ENCODE measurements at regions not wholly inside any gene's neighbourhood (a gene's known extent, or its start where the extent isn't known, plus 50 kb on each side); places are given as distances from the start of the nearest gene placed in this dataset.

- no peaks in the 10 kb centered on the region for H3K9me3 ChIP-seq (replicated peaks; ENCODE audit: control insufficient read depth, insufficient read depth, low read depth, low read length)
- WGBS (ENCODE audit: insufficient coverage, low coverage, missing lambda C conversion rate): 2% methylated on average over 3 of the region's 3 CpGs
- TF ChIP-seq GATAD2A (IDR thresholded peaks at IDR 0.05) (no peak), ETV5 (CRISPR knock-in tag; IDR thresholded peaks at IDR 0.05; ENCODE audit: low read depth) (no peak), TCF7L2 (IDR thresholded peaks at IDR 0.05; ENCODE audit: low read depth, low read length) (no peak), HNRNPK (IDR thresholded peaks at IDR 0.05; ENCODE audit: low read depth, low read length, poor library complexity, severe bottlenecking) (no peak), MCM7 (IDR thresholded peaks at IDR 0.05) (no peak), RFX5 (IDR thresholded peaks at IDR 0.05; ENCODE audit: low read depth, low read length) (no peak), TCF15 (CRISPR knock-in tag; IDR thresholded peaks at IDR 0.05) (no peak), ZNF311 (CRISPR knock-in tag; IDR thresholded peaks at IDR 0.05) (no peak), SMAD3 (CRISPR knock-in tag; conservative IDR thresholded peaks at IDR 0.05) (no peak), FIP1L1 (IDR thresholded peaks at IDR 0.05; ENCODE audit: low read depth, low read length, poor library complexity, severe bottlenecking) (no peak)
- TF ChIP-seq, protein P1, sequence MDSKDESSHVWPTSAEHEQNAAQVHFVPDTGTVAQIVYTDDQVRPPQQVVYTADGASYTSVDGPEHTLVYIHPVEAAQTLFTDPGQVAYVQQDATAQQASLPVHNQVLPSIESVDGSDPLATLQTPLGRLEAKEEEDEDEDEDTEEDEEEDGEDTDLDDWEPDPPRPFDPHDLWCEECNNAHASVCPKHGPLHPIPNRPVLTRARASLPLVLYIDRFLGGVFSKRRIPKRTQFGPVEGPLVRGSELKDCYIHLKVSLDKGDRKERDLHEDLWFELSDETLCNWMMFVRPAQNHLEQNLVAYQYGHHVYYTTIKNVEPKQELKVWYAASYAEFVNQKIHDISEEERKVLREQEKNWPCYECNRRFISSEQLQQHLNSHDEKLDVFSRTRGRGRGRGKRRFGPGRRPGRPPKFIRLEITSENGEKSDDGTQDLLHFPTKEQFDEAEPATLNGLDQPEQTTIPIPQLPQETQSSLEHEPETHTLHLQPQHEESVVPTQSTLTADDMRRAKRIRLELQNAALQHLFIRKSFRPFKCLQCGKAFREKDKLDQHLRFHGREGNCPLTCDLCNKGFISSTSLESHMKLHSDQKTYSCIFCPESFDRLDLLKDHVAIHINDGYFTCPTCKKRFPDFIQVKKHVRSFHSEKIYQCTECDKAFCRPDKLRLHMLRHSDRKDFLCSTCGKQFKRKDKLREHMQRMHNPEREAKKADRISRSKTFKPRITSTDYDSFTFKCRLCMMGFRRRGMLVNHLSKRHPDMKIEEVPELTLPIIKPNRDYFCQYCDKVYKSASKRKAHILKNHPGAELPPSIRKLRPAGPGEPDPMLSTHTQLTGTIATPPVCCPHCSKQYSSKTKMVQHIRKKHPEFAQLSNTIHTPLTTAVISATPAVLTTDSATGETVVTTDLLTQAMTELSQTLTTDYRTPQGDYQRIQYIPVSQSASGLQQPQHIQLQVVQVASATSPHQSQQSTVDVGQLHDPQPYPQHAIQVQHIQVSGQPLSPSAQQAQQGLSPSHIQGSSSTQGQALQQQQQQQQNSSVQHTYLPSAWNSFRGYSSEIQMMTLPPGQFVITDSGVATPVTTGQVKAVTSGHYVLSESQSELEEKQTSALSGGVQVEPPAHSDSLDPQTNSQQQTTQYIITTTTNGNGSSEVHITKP (IDR thresholded peaks at IDR 0.05; ENCODE audit: partially characterized antibody): no peak
- TF ChIP-seq, protein P2, sequence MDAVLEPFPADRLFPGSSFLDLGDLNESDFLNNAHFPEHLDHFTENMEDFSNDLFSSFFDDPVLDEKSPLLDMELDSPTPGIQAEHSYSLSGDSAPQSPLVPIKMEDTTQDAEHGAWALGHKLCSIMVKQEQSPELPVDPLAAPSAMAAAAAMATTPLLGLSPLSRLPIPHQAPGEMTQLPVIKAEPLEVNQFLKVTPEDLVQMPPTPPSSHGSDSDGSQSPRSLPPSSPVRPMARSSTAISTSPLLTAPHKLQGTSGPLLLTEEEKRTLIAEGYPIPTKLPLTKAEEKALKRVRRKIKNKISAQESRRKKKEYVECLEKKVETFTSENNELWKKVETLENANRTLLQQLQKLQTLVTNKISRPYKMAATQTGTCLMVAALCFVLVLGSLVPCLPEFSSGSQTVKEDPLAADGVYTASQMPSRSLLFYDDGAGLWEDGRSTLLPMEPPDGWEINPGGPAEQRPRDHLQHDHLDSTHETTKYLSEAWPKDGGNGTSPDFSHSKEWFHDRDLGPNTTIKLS (IDR thresholded peaks at IDR 0.05; ENCODE audit: borderline replicate concordance, low read depth): no peak
- TF ChIP-seq, protein P3, sequence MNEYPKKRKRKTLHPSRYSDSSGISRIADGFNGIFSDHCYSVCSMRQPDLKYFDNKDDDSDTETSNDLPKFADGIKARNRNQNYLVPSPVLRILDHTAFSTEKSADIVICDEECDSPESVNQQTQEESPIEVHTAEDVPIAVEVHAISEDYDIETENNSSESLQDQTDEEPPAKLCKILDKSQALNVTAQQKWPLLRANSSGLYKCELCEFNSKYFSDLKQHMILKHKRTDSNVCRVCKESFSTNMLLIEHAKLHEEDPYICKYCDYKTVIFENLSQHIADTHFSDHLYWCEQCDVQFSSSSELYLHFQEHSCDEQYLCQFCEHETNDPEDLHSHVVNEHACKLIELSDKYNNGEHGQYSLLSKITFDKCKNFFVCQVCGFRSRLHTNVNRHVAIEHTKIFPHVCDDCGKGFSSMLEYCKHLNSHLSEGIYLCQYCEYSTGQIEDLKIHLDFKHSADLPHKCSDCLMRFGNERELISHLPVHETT (CRISPR knock-in tag; conservative IDR thresholded peaks at IDR 0.05 in 1 of 2, IDR thresholded peaks at IDR 0.05 in 1 of 2): no peak
Measured at GRCh38 chr2:13515254-13515653, 798.5 kb downstream of the TRIB2 start.

More at GRCh38 chr2:13515254-13515653, 798.5 kb downstream of the TRIB2 start:
- no peak overlapping the region for H3K27ac ChIP-seq (ENCODE audit: extremely low read depth, low read depth, low read length)
- no peaks in the 10 kb centered on the region for H3K36me3 ChIP-seq (ENCODE audit: control insufficient read depth, insufficient read depth, low read length)
- no peak overlapping the region for H3K4me3 ChIP-seq
- no peak overlapping the region for H3K9ac ChIP-seq (ENCODE audit: insufficient read depth in 1 of 2, low read depth in 2 of 2, low read length in 2 of 2)
- H3K4me1 ChIP-seq (replicated peaks in 1 of 2; ENCODE audit: control insufficient read depth in 2 of 2, insufficient read depth in 2 of 2, low read length in 2 of 2): no peaks in the 10 kb centered on the region
- no peaks in the 10 kb centered on the region for H4K20me1 ChIP-seq (replicated peaks; ENCODE audit: control insufficient read depth, insufficient read depth, low read length)
- in situ Hi-C loops (cut with MboI): no loop called here
- no peak overlapping the region for H3K4me2 ChIP-seq (ENCODE audit: insufficient read depth, low read length)
- ATAC-seq (no peak), DNase-seq (ENCODE audit: extremely low read depth in 1 of 4, low spot score in 3 of 4) (no peak), FAIRE-seq (no peak)
- no peaks in the 10 kb centered on the region for H3K27me3 ChIP-seq (ENCODE audit: control insufficient read depth in 2 of 2, insufficient read depth in 2 of 2, low read length in 2 of 2)
- no peak overlapping the region for H2AFZ ChIP-seq (ENCODE audit: low read depth, low read length)
- ChIA-PET CTCF (ENCODE audit: low intra/inter-chr PET ratio) (no interaction called here), POLR2A (no interaction called here)
- intact Hi-C loops (cut with micrococcal nuclease): no loop called here
- no peaks in the 10 kb centered on the region for H3K9me1 ChIP-seq (ENCODE audit: control insufficient read depth, insufficient read depth, low read length)
- H3K79me2 ChIP-seq (ENCODE audit: control insufficient read depth, insufficient read depth, low read length): no peaks in the 10 kb centered on the region
- BruUV-seq (replicated peaks): no TSS peak
